BLaER1 (cell line): ENCODE measurements at regions not wholly inside any gene's neighbourhood (a gene's known extent, or its start where the extent isn't known, plus 50 kb on each side); places are given as distances from the start of the nearest gene placed in this dataset.

Source experiments
- H3K27ac ChIP-seq: shearing (Covaris generic); formaldehyde crosslinking; 2 replicates; pipeline ENCODE4 v1.8.1; 2022
- H3K27me3 ChIP-seq: shearing (Covaris generic); formaldehyde crosslinking; 2 replicates; pipeline ENCODE4 v1.8.1; 2022
- H3K36me3 ChIP-seq: shearing (Covaris generic); formaldehyde crosslinking; 2 replicates; pipeline ENCODE4 v1.8.1; 2022
- H3K4me1 ChIP-seq: shearing (Covaris generic); formaldehyde crosslinking; 2 replicates; pipeline ENCODE4 v1.8.1; 2022
- H3K4me2 ChIP-seq: shearing (Covaris generic); formaldehyde crosslinking; 2 replicates; pipeline ENCODE4 v1.8.1; 2022
- H3K4me3 ChIP-seq: shearing (Covaris generic); formaldehyde crosslinking; 2 replicates; pipeline ENCODE4 v1.8.1; 2022
- H3K9ac ChIP-seq: shearing (Covaris generic); formaldehyde crosslinking; 2 replicates; pipeline ENCODE4 v1.8.1; 2022
- H3K9me3 ChIP-seq: shearing (Covaris generic); formaldehyde crosslinking; 2 replicates; pipeline ENCODE4 v1.8.1; 2022
- H4K20me1 ChIP-seq: shearing (Covaris generic); formaldehyde crosslinking; 2 replicates; pipeline ENCODE4 v1.8.1; 2022
- Cebpa-rat ChIP-seq: shearing (Covaris generic); IDR thresholded peaks from 2 replicates; pipeline ENCODE4 v1.8.1; 2022

GRCh38 chr2:198703281-198703680 is 754.5 kb downstream of the SATB2 start:
- Histone ChIP-seq H3K9ac (no peak overlapping the region), H3K4me3 (no peak overlapping the region), H3K4me2 (no peak overlapping the region), H4K20me1 (no peaks in the 10 kb centered on the region), H3K4me1 (no peaks in the 10 kb centered on the region), H3K9me3 (no peaks in the 10 kb centered on the region), H3K36me3 (no peaks in the 10 kb centered on the region), H3K27me3 (no peaks in the 10 kb centered on the region), H3K27ac (no peak overlapping the region)
- no peak for TF ChIP-seq Cebpa-rat

GRCh38 chr2:198702796-198703195 is 754.9 kb downstream of the SATB2 start:
- no peaks in the 10 kb centered on the region for H4K20me1 ChIP-seq
- H3K4me1 ChIP-seq: no peaks in the 10 kb centered on the region
- no peaks in the 10 kb centered on the region for H3K36me3 ChIP-seq
- no peaks in the 10 kb centered on the region for H3K27me3 ChIP-seq
- no peak for TF ChIP-seq Cebpa-rat
- H3K9me3 ChIP-seq: no peaks in the 10 kb centered on the region
- H3K9ac ChIP-seq: no peak overlapping the region
- H3K4me3 ChIP-seq: no peak overlapping the region
- no peak overlapping the region for H3K27ac ChIP-seq
- H3K4me2 ChIP-seq: no peak overlapping the region

GRCh38 chr2:198701481-198701880 is 756.3 kb downstream of the SATB2 start:
- no peak for TF ChIP-seq Cebpa-rat
- Histone ChIP-seq H3K4me3 (no peak overlapping the region), H3K9me3 (no peaks in the 10 kb centered on the region), H3K27ac (no peak overlapping the region), H3K9ac (no peak overlapping the region), H3K27me3 (no peaks in the 10 kb centered on the region), H4K20me1 (no peaks in the 10 kb centered on the region), H3K4me1 (no peaks in the 10 kb centered on the region), H3K4me2 (no peak overlapping the region), H3K36me3 (no peaks in the 10 kb centered on the region)

GRCh38 chr2:198700319-198700718 is 757.4 kb downstream of the SATB2 start:
- no peak for TF ChIP-seq Cebpa-rat
- Histone ChIP-seq H4K20me1 (no peaks in the 10 kb centered on the region), H3K9me3 (no peaks in the 10 kb centered on the region), H3K27ac (no peak overlapping the region), H3K4me3 (no peak overlapping the region), H3K9ac (no peak overlapping the region), H3K4me1 (no peaks in the 10 kb centered on the region), H3K4me2 (no peak overlapping the region), H3K36me3 (no peaks in the 10 kb centered on the region), H3K27me3 (no peaks in the 10 kb centered on the region)

- no peak overlapping the region for H3K4me3 ChIP-seq
- H3K9ac ChIP-seq: no peak overlapping the region
- no peaks in the 10 kb centered on the region for H4K20me1 ChIP-seq
- H3K27ac ChIP-seq: no peak overlapping the region
- H3K27me3 ChIP-seq: no peaks in the 10 kb centered on the region
- no peaks in the 10 kb centered on the region for H3K4me1 ChIP-seq
- H3K36me3 ChIP-seq: no peaks in the 10 kb centered on the region
- no peak for TF ChIP-seq Cebpa-rat
- no peaks in the 10 kb centered on the region for H3K9me3 ChIP-seq
- no peak overlapping the region for H3K4me2 ChIP-seq
Measured at GRCh38 chr2:198698230-198698629, 759.5 kb downstream of the SATB2 start.

GRCh38 chr2:198697794-198698193 is 759.9 kb downstream of the SATB2 start:
- Histone ChIP-seq H3K36me3 (no peaks in the 10 kb centered on the region), H3K27ac (no peak overlapping the region), H3K4me3 (no peak overlapping the region), H3K27me3 (no peaks in the 10 kb centered on the region), H4K20me1 (no peaks in the 10 kb centered on the region), H3K4me1 (no peaks in the 10 kb centered on the region), H3K9me3 (no peaks in the 10 kb centered on the region), H3K9ac (no peak overlapping the region), H3K4me2 (no peak overlapping the region)
- TF ChIP-seq Cebpa-rat: no peak

GRCh38 chr2:198697218-198697617 is 760.5 kb downstream of the SATB2 start:
- TF ChIP-seq Cebpa-rat: no peak
- Histone ChIP-seq H3K9ac (no peak overlapping the region), H4K20me1 (no peaks in the 10 kb centered on the region), H3K4me2 (no peak overlapping the region), H3K9me3 (no peaks in the 10 kb centered on the region), H3K27ac (no peak overlapping the region), H3K4me1 (no peaks in the 10 kb centered on the region), H3K36me3 (no peaks in the 10 kb centered on the region), H3K4me3 (no peak overlapping the region), H3K27me3 (no peaks in the 10 kb centered on the region)

GRCh38 chr2:198695879-198696278 is 761.9 kb downstream of the SATB2 start:
- Histone ChIP-seq H3K27me3 (no peaks in the 10 kb centered on the region), H3K9ac (no peak overlapping the region), H3K27ac (no peak overlapping the region), H3K4me1 (no peaks in the 10 kb centered on the region), H3K36me3 (no peaks in the 10 kb centered on the region), H4K20me1 (no peaks in the 10 kb centered on the region), H3K4me2 (no peak overlapping the region), H3K9me3 (no peaks in the 10 kb centered on the region), H3K4me3 (no peak overlapping the region)
- no peak for TF ChIP-seq Cebpa-rat

- Histone ChIP-seq H3K4me2 (no peak overlapping the region), H3K4me3 (no peak overlapping the region), H4K20me1 (no peaks in the 10 kb centered on the region), H3K36me3 (no peaks in the 10 kb centered on the region), H3K4me1 (no peaks in the 10 kb centered on the region), H3K9me3 (no peaks in the 10 kb centered on the region), H3K27ac (no peak overlapping the region), H3K9ac (no peak overlapping the region), H3K27me3 (no peaks in the 10 kb centered on the region)
- no peak for TF ChIP-seq Cebpa-rat
Measured at GRCh38 chr2:198692907-198693510, 764.7 kb downstream of the SATB2 start.

GRCh38 chr2:198691236-198691635 is 766.5 kb downstream of the SATB2 start:
- H3K4me2 ChIP-seq: no peak overlapping the region
- TF ChIP-seq Cebpa-rat: no peak

GRCh38 chr2:198664321-198664720 is 793.4 kb downstream of the SATB2 start:
- Histone ChIP-seq H3K27ac (no peak overlapping the region), H3K36me3 (no peaks in the 10 kb centered on the region), H3K9ac (no peak overlapping the region), H3K4me1 (no peaks in the 10 kb centered on the region), H3K9me3 (no peaks in the 10 kb centered on the region), H4K20me1 (no peaks in the 10 kb centered on the region), H3K4me3 (no peak overlapping the region), H3K4me2 (no peak overlapping the region), H3K27me3 (no peaks in the 10 kb centered on the region)
- TF ChIP-seq Cebpa-rat: no peak

More at GRCh38 chr2:198691236-198691635, 766.5 kb downstream of the SATB2 start:
- Histone ChIP-seq H3K9ac (no peak overlapping the region), H3K4me1 (no peaks in the 10 kb centered on the region), H3K27ac (no peak overlapping the region), H3K36me3 (no peaks in the 10 kb centered on the region), H4K20me1 (no peaks in the 10 kb centered on the region), H3K4me3 (no peak overlapping the region), H3K27me3 (no peaks in the 10 kb centered on the region), H3K9me3 (no peaks in the 10 kb centered on the region)
